GM12892 (cell line): ENCODE measurements at regions not wholly inside any gene's neighbourhood (a gene's known extent, or its start where the extent isn't known, plus 50 kb on each side); places are given as distances from the start of the nearest gene placed in this dataset.

ENCODE experiments used
- DNase-seq: peaks from one replicate; pipeline ENCODE4 v3.0.0; 2011; ENCODE audit not compliant: insufficient read length
- FAIRE-seq: peaks from 2 replicates; lab custom pipeline; 2011; peaks lifted over from hg19 to GRCh38; lab: Jason Lieb, UNC
- POLR2A ChIP-seq: IDR thresholded peaks from 2 replicates; pipeline ENCODE4 v1.6.1; 2011; ENCODE audit warnings: low read depth, low read length, control low read depth
- POLR2AphosphoS5 ChIP-seq: IDR thresholded peaks from 2 replicates; pipeline ENCODE4 v1.6.1; 2011; ENCODE audit warnings: low read depth, low read length, control low read depth
- TAF1 ChIP-seq: IDR thresholded peaks from 2 replicates; pipeline ENCODE4 v1.6.1; 2011; ENCODE audit warnings: low read depth, mild to moderate bottlenecking, control low read depth, low read length, borderline replicate concordance

DNA sequence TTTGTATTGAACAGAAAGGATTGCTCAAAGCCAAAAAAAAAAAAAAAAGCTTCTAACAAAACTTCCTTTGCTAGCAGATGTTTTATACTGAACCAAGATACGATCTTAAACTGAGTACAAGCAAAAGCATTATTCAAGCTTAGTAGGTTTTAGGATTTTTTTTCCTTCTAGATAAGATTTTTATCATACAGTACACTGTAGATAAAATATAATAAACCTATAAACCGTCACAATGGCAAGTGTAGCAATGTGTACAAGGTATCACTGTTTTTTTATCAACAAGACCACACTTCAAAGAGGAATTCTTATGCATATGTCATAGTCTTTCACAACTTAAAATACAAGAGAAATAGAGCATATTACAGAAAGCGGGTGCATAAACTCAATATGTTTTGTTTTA lies 56.5 kb upstream of the TRPM3 start:
- TF ChIP-seq TAF1 (no peak), POLR2AphosphoS5 (no peak), POLR2A (no peak)
- no peak for DNase-seq
- FAIRE-seq = no peak

DNA sequence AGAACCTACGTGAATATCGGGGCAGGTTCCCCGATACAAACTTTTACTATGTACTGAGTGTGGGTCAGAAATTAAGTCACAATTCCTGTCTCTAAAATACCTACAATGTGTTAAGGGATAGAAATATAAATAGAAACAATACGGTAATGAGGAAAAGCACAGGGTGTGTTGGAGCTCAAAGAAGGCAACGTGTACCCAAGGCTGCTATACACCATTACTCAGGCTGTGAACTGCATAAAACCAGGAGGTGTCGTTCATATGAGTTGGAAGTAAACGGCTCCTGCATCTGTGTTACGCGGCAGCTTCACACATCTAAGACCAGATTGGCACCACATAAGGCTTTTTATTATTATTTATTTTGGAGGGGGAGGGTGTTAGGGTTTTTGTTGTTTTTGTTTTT lies 50.1 kb upstream of the TRPM3 start:
- TF ChIP-seq TAF1 (no peak), POLR2A (no peak), POLR2AphosphoS5 (no peak)
- FAIRE-seq (no peak), DNase-seq (no peak)
